ENCODE measurements at regions not wholly inside any gene's neighbourhood (a gene's known extent, or its start where the extent isn't known, plus 50 kb on each side); places are given as distances from the start of the nearest gene placed in this dataset.

GRCh38 chr1:217230412-217230811 lies 400.5 kb downstream of the GPATCH2 start:
- Histone ChIP-seq H3K9ac (ENCODE audit: low read depth in 1 of 2, low read length in 2 of 2) (no peak overlapping the region), H3K36me3 (ENCODE audit: control insufficient read depth in 2 of 2, insufficient read depth in 2 of 2, low read length in 2 of 2) (no peaks in the 10 kb centered on the region), H3K4me3 (ENCODE audit: low read length in 2 of 2) (no peak overlapping the region), H3K27me3 (ENCODE audit: control insufficient read depth in 2 of 2, insufficient read depth in 2 of 2, low read length in 2 of 2) (no peaks in the 10 kb centered on the region), H3K27ac (ENCODE audit: low read depth in 2 of 2, low read length in 2 of 2) (no peak overlapping the region), H3K9me3 (ENCODE audit: control insufficient read depth in 2 of 2, low read length in 2 of 2) (no peaks in the 10 kb centered on the region), H3K4me1 (ENCODE audit: control insufficient read depth in 2 of 2, insufficient read depth in 2 of 2, low read length in 2 of 2) (no peaks in the 10 kb centered on the region)

GRCh38 chr1:217228689-217229088 lies 402.2 kb downstream of the GPATCH2 start:
- Histone ChIP-seq H3K27ac (ENCODE audit: low read depth in 2 of 2, low read length in 2 of 2) (no peak overlapping the region), H3K9ac (ENCODE audit: low read depth in 1 of 2, low read length in 2 of 2) (no peak overlapping the region), H3K27me3 (ENCODE audit: control insufficient read depth in 2 of 2, insufficient read depth in 2 of 2, low read length in 2 of 2) (no peaks in the 10 kb centered on the region), H3K4me1 (ENCODE audit: control insufficient read depth in 2 of 2, insufficient read depth in 2 of 2, low read length in 2 of 2) (no peaks in the 10 kb centered on the region), H3K36me3 (ENCODE audit: control insufficient read depth in 2 of 2, insufficient read depth in 2 of 2, low read length in 2 of 2) (no peaks in the 10 kb centered on the region), H3K4me3 (ENCODE audit: low read length in 2 of 2) (no peak overlapping the region), H3K9me3 (ENCODE audit: control insufficient read depth in 2 of 2, low read length in 2 of 2) (no peaks in the 10 kb centered on the region)

- Histone ChIP-seq H3K4me1 (ENCODE audit: control insufficient read depth in 2 of 2, insufficient read depth in 2 of 2, low read length in 2 of 2) (no peaks in the 10 kb centered on the region), H3K27me3 (ENCODE audit: control insufficient read depth in 2 of 2, insufficient read depth in 2 of 2, low read length in 2 of 2) (no peaks in the 10 kb centered on the region), H3K4me3 (ENCODE audit: low read length in 2 of 2) (no peak overlapping the region), H3K9me3 (ENCODE audit: control insufficient read depth in 2 of 2, low read length in 2 of 2) (no peaks in the 10 kb centered on the region), H3K9ac (ENCODE audit: low read depth in 1 of 2, low read length in 2 of 2) (no peak overlapping the region), H3K36me3 (ENCODE audit: control insufficient read depth in 2 of 2, insufficient read depth in 2 of 2, low read length in 2 of 2) (no peaks in the 10 kb centered on the region), H3K27ac (ENCODE audit: low read depth in 2 of 2, low read length in 2 of 2) (no peak overlapping the region)
These were observed 406.7 kb downstream of the GPATCH2 start for GRCh38 chr1:217224201-217224600.

- Histone ChIP-seq H3K9me3 (ENCODE audit: control insufficient read depth in 2 of 2, low read length in 2 of 2) (no peaks in the 10 kb centered on the region), H3K27me3 (ENCODE audit: control insufficient read depth in 2 of 2, insufficient read depth in 2 of 2, low read length in 2 of 2) (no peaks in the 10 kb centered on the region), H3K4me3 (ENCODE audit: low read length in 2 of 2) (no peak overlapping the region), H3K36me3 (ENCODE audit: control insufficient read depth in 2 of 2, insufficient read depth in 2 of 2, low read length in 2 of 2) (no peaks in the 10 kb centered on the region), H3K4me1 (ENCODE audit: control insufficient read depth in 2 of 2, insufficient read depth in 2 of 2, low read length in 2 of 2) (no peaks in the 10 kb centered on the region), H3K27ac (ENCODE audit: low read depth in 2 of 2, low read length in 2 of 2) (no peak overlapping the region), H3K9ac (ENCODE audit: low read depth in 1 of 2, low read length in 2 of 2) (no peak overlapping the region)
These were observed 416.3 kb downstream of the GPATCH2 start for GRCh38 chr1:217214551-217214950.

- no peaks in the 10 kb centered on the region for H3K36me3 ChIP-seq (ENCODE audit: control insufficient read depth in 2 of 2, insufficient read depth in 2 of 2, low read length in 2 of 2)
- H3K4me3 ChIP-seq (ENCODE audit: low read length in 2 of 2) = no peak overlapping the region
- H3K27ac ChIP-seq (ENCODE audit: low read depth in 2 of 2, low read length in 2 of 2) = no peak overlapping the region
- no peak overlapping the region for H3K9ac ChIP-seq (ENCODE audit: low read depth in 1 of 2, low read length in 2 of 2)
- no peaks in the 10 kb centered on the region for H3K4me1 ChIP-seq (ENCODE audit: control insufficient read depth in 2 of 2, insufficient read depth in 2 of 2, low read length in 2 of 2)
- no peaks in the 10 kb centered on the region for H3K9me3 ChIP-seq (ENCODE audit: control insufficient read depth in 2 of 2, low read length in 2 of 2)
- H3K27me3 ChIP-seq (ENCODE audit: control insufficient read depth in 2 of 2, insufficient read depth in 2 of 2, low read length in 2 of 2) = no peaks in the 10 kb centered on the region
These were observed 419.4 kb downstream of the GPATCH2 start for GRCh38 chr1:217211486-217211885.

GRCh38 chr1:217205578-217205977 lies 425.3 kb downstream of the GPATCH2 start:
- Histone ChIP-seq H3K36me3 (ENCODE audit: control insufficient read depth in 2 of 2, insufficient read depth in 2 of 2, low read length in 2 of 2) (no peaks in the 10 kb centered on the region), H3K27me3 (ENCODE audit: control insufficient read depth in 2 of 2, insufficient read depth in 2 of 2, low read length in 2 of 2) (no peaks in the 10 kb centered on the region), H3K9me3 (ENCODE audit: control insufficient read depth in 2 of 2, low read length in 2 of 2) (no peaks in the 10 kb centered on the region), H3K4me3 (ENCODE audit: low read length in 2 of 2) (no peak overlapping the region), H3K27ac (ENCODE audit: low read depth in 2 of 2, low read length in 2 of 2) (no peak overlapping the region), H3K4me1 (ENCODE audit: control insufficient read depth in 2 of 2, insufficient read depth in 2 of 2, low read length in 2 of 2) (no peaks in the 10 kb centered on the region), H3K9ac (ENCODE audit: low read depth in 1 of 2, low read length in 2 of 2) (no peak overlapping the region)

- no peak overlapping the region for H3K4me3 ChIP-seq (ENCODE audit: low read length in 2 of 2)
- no peak overlapping the region for H3K27ac ChIP-seq (ENCODE audit: low read depth in 2 of 2, low read length in 2 of 2)
These were observed 434.3 kb downstream of the GPATCH2 start for GRCh38 chr1:217196616-217197015.

GRCh38 chr1:217193151-217193550 lies 437.7 kb downstream of the GPATCH2 start:
- Histone ChIP-seq H3K9ac (ENCODE audit: low read depth in 1 of 2, low read length in 2 of 2) (no peak overlapping the region), H3K4me1 (ENCODE audit: control insufficient read depth in 2 of 2, insufficient read depth in 2 of 2, low read length in 2 of 2) (no peaks in the 10 kb centered on the region), H3K27ac (ENCODE audit: low read depth in 2 of 2, low read length in 2 of 2) (no peak overlapping the region), H3K27me3 (ENCODE audit: control insufficient read depth in 2 of 2, insufficient read depth in 2 of 2, low read length in 2 of 2) (no peaks in the 10 kb centered on the region), H3K4me3 (ENCODE audit: low read length in 2 of 2) (no peak overlapping the region), H3K9me3 (ENCODE audit: control insufficient read depth in 2 of 2, low read length in 2 of 2) (no peaks in the 10 kb centered on the region), H3K36me3 (ENCODE audit: control insufficient read depth in 2 of 2, insufficient read depth in 2 of 2, low read length in 2 of 2) (no peaks in the 10 kb centered on the region)

More at GRCh38 chr1:217196616-217197015, 434.3 kb downstream of the GPATCH2 start:
- Histone ChIP-seq H3K9me3 (ENCODE audit: control insufficient read depth in 2 of 2, low read length in 2 of 2) (no peaks in the 10 kb centered on the region), H3K9ac (ENCODE audit: low read depth in 1 of 2, low read length in 2 of 2) (no peak overlapping the region), H3K36me3 (ENCODE audit: control insufficient read depth in 2 of 2, insufficient read depth in 2 of 2, low read length in 2 of 2) (no peaks in the 10 kb centered on the region), H3K27me3 (ENCODE audit: control insufficient read depth in 2 of 2, insufficient read depth in 2 of 2, low read length in 2 of 2) (no peaks in the 10 kb centered on the region), H3K4me1 (ENCODE audit: control insufficient read depth in 2 of 2, insufficient read depth in 2 of 2, low read length in 2 of 2) (no peaks in the 10 kb centered on the region)

GRCh38 chr1:217191441-217191840 lies 439.4 kb downstream of the GPATCH2 start:
- Histone ChIP-seq H3K27ac (ENCODE audit: low read depth in 2 of 2, low read length in 2 of 2) (no peak overlapping the region), H3K4me3 (ENCODE audit: low read length in 2 of 2) (no peak overlapping the region), H3K27me3 (ENCODE audit: control insufficient read depth in 2 of 2, insufficient read depth in 2 of 2, low read length in 2 of 2) (no peaks in the 10 kb centered on the region), H3K9ac (ENCODE audit: low read depth in 1 of 2, low read length in 2 of 2) (no peak overlapping the region), H3K36me3 (ENCODE audit: control insufficient read depth in 2 of 2, insufficient read depth in 2 of 2, low read length in 2 of 2) (no peaks in the 10 kb centered on the region), H3K4me1 (ENCODE audit: control insufficient read depth in 2 of 2, insufficient read depth in 2 of 2, low read length in 2 of 2) (no peaks in the 10 kb centered on the region), H3K9me3 (ENCODE audit: control insufficient read depth in 2 of 2, low read length in 2 of 2) (no peaks in the 10 kb centered on the region)

GRCh38 chr1:217190359-217190758 lies 440.5 kb downstream of the GPATCH2 start:
- H3K9me3 ChIP-seq (ENCODE audit: control insufficient read depth in 2 of 2, low read length in 2 of 2) = no peaks in the 10 kb centered on the region
- no peak overlapping the region for H3K9ac ChIP-seq (ENCODE audit: low read depth in 1 of 2, low read length in 2 of 2)
- H3K4me1 ChIP-seq (ENCODE audit: control insufficient read depth in 2 of 2, insufficient read depth in 2 of 2, low read length in 2 of 2) = no peaks in the 10 kb centered on the region
- H3K4me3 ChIP-seq (ENCODE audit: low read length in 2 of 2) = no peak overlapping the region
- H3K27ac ChIP-seq (ENCODE audit: low read depth in 2 of 2, low read length in 2 of 2) = no peak overlapping the region
- H3K27me3 ChIP-seq (ENCODE audit: control insufficient read depth in 2 of 2, insufficient read depth in 2 of 2, low read length in 2 of 2) = no peaks in the 10 kb centered on the region
- no peaks in the 10 kb centered on the region for H3K36me3 ChIP-seq (ENCODE audit: control insufficient read depth in 2 of 2, insufficient read depth in 2 of 2, low read length in 2 of 2)

GRCh38 chr1:217189362-217189761 lies 441.5 kb downstream of the GPATCH2 start:
- H3K27me3 ChIP-seq (ENCODE audit: control insufficient read depth in 2 of 2, insufficient read depth in 2 of 2, low read length in 2 of 2) = no peaks in the 10 kb centered on the region
- no peaks in the 10 kb centered on the region for H3K9me3 ChIP-seq (ENCODE audit: control insufficient read depth in 2 of 2, low read length in 2 of 2)
- no peak overlapping the region for H3K4me3 ChIP-seq (ENCODE audit: low read length in 2 of 2)
- no peaks in the 10 kb centered on the region for H3K36me3 ChIP-seq (ENCODE audit: control insufficient read depth in 2 of 2, insufficient read depth in 2 of 2, low read length in 2 of 2)
- no peaks in the 10 kb centered on the region for H3K4me1 ChIP-seq (ENCODE audit: control insufficient read depth in 2 of 2, insufficient read depth in 2 of 2, low read length in 2 of 2)
- H3K9ac ChIP-seq (ENCODE audit: low read depth in 1 of 2, low read length in 2 of 2) = no peak overlapping the region
- H3K27ac ChIP-seq (ENCODE audit: low read depth in 2 of 2, low read length in 2 of 2) = no peak overlapping the region
